ENCODE measurements at regions not wholly inside any gene's neighbourhood (a gene's known extent, or its start where the extent isn't known, plus 50 kb on each side); places are given as distances from the start of the nearest gene placed in this dataset.

DNA sequence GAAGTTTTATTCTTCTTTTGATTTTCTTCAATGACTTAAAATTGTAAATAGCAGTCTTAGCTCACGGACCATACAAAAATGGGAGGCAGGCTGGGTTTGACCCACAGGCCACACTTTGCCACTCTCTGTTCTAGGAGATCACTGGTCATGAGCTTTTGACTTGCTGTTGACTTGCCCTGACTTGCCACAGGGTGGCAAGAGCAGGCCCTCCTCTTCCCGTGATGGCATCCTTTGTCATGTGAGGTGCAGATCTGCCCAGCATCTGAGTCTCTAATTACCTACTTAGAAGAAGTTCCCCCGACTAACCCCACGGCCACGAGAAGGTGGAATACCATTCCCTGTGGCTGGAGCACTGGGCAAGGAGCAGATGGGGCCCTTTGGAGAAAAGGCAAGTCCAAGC lies 81.0 kb upstream of the SCAF11 start:
- TF ChIP-seq, protein P1, sequence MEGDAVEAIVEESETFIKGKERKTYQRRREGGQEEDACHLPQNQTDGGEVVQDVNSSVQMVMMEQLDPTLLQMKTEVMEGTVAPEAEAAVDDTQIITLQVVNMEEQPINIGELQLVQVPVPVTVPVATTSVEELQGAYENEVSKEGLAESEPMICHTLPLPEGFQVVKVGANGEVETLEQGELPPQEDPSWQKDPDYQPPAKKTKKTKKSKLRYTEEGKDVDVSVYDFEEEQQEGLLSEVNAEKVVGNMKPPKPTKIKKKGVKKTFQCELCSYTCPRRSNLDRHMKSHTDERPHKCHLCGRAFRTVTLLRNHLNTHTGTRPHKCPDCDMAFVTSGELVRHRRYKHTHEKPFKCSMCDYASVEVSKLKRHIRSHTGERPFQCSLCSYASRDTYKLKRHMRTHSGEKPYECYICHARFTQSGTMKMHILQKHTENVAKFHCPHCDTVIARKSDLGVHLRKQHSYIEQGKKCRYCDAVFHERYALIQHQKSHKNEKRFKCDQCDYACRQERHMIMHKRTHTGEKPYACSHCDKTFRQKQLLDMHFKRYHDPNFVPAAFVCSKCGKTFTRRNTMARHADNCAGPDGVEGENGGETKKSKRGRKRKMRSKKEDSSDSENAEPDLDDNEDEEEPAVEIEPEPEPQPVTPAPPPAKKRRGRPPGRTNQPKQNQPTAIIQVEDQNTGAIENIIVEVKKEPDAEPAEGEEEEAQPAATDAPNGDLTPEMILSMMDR (IDR thresholded peaks at IDR 0.05; ENCODE audit: insufficient read depth, low read length, poor library complexity, severe bottlenecking) = peak; percentile 9
- TF ChIP-seq EZH2phosphoT487 (conservative IDR thresholded peaks at IDR 0.05; ENCODE audit: low read length) = no peak
